Smooth muscle cell (in vitro differentiated cells): ENCODE measurements at regions not wholly inside any gene's neighbourhood (a gene's known extent, or its start where the extent isn't known, plus 50 kb on each side); places are given as distances from the start of the nearest gene placed in this dataset.

Experiments used
- DNase-seq: peaks from one replicate; lab custom pipeline; 2025; ENCODE audit not compliant: unreplicated experiment; lab: John Stamatoyannopoulos, UW
- H2AFZ ChIP-seq: fragments of 200-600 bp; sonication (generic); 2 replicates; pipeline ENCODE4 v1.6.0; 2016; ENCODE audit warnings: antibody characterized with exemption, low read depth, mild to moderate bottlenecking
- H3F3A ChIP-seq: fragments of 200-600 bp; sonication (generic); 2 replicates; pipeline ENCODE4 v1.6.0; 2017; ENCODE audit warnings: antibody characterized with exemption, low read depth
- H3K27ac ChIP-seq: fragments of 200-600 bp; sonication (generic); 2 replicates; pipeline ENCODE4 v1.5.1; 2016; ENCODE audit warnings: low read depth, mild to moderate bottlenecking
- H3K27me3 ChIP-seq: fragments of 200-600 bp; sonication (generic); 2 replicates; pipeline ENCODE4 v1.6.1; 2016; ENCODE audit warnings: low read depth, mild to moderate bottlenecking
- H3K36me3 ChIP-seq: fragments of 200-600 bp; sonication (generic); 2 replicates; pipeline ENCODE4 v1.5.1; 2016; ENCODE audit warnings: low read depth
- H3K4me1 ChIP-seq: fragments of 200-600 bp; sonication (generic); 2 replicates; pipeline ENCODE4 v1.5.1; 2016; ENCODE audit warnings: low read depth
- H3K4me2 ChIP-seq: fragments of 200-600 bp; sonication (generic); 2 replicates; pipeline ENCODE4 v1.6.0; 2016; ENCODE audit warnings: mild to moderate bottlenecking
- H3K4me3 ChIP-seq: fragments of 200-600 bp; sonication (generic); 2 replicates; pipeline ENCODE4 v1.5.1; 2016; ENCODE audit warnings: mild to moderate bottlenecking
- H3K79me2 ChIP-seq: fragments of 200-600 bp; sonication (generic); 2 replicates; pipeline ENCODE4 v1.6.0; 2016; ENCODE audit warnings: low read depth, mild to moderate bottlenecking
- H3K9ac ChIP-seq: fragments of 200-600 bp; sonication (generic); 2 replicates; pipeline ENCODE4 v1.6.0; 2016; ENCODE audit warnings: low read depth
- H3K9me3 ChIP-seq: fragments of 200-600 bp; sonication (generic); replicated peaks from 2 replicates; pipeline ENCODE4 v1.5.1; 2016; ENCODE audit warnings: low read depth
- H4K20me1 ChIP-seq: fragments of 200-600 bp; sonication (generic); 2 replicates; pipeline ENCODE4 v1.6.0; 2016; ENCODE audit warnings: low read depth
- WGBS: methylation state at CpG from one replicate; pipeline ENCODE4 v1.1.7; 2016; ENCODE audit warnings: low lambda C conversion rate; 5-methylcytosine and 5-hydroxymethylcytosine counted together
- TF ChIP-seq, protein P1 (sequence below): fragments of 200-600 bp; sonication (generic); IDR thresholded peaks from 2 replicates; pipeline ENCODE4 v1.5.1; 2017; ENCODE audit warnings: borderline replicate concordance, mild to moderate bottlenecking, antibody characterized with exemption; ENCODE audit not compliant: insufficient read depth, poor library complexity, severe bottlenecking

DNA sequence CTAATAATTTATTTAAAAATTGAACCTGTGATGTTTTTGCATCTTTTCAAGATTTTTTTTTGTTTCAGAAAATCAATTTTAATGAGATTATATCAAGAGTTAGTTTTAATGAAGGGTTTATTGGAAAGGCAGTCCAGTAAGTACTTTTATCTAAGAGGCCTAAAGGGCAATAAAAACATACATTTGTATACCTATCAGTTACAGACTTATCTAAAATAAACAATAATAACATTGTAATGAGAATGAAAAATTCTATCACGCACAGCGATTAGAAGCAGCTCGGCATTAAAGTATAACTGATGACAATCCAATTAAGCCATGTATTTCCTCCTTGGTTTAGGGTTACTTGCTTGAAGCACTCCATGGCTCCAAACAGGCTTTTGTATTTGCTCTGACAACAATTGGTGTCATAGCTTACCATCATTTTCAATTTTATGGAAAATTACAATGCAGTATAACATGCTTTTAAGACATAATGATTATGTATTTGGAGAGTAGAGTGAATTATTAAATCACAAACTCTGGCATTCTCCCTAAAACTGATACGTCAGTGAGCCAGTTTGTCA lies 629.4 kb downstream of the TSN start:
- TF ChIP-seq, protein P1, sequence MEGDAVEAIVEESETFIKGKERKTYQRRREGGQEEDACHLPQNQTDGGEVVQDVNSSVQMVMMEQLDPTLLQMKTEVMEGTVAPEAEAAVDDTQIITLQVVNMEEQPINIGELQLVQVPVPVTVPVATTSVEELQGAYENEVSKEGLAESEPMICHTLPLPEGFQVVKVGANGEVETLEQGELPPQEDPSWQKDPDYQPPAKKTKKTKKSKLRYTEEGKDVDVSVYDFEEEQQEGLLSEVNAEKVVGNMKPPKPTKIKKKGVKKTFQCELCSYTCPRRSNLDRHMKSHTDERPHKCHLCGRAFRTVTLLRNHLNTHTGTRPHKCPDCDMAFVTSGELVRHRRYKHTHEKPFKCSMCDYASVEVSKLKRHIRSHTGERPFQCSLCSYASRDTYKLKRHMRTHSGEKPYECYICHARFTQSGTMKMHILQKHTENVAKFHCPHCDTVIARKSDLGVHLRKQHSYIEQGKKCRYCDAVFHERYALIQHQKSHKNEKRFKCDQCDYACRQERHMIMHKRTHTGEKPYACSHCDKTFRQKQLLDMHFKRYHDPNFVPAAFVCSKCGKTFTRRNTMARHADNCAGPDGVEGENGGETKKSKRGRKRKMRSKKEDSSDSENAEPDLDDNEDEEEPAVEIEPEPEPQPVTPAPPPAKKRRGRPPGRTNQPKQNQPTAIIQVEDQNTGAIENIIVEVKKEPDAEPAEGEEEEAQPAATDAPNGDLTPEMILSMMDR, result no peak
- no peaks in the 10 kb centered on the region for H3F3A ChIP-seq
- no peaks in the 10 kb centered on the region for H4K20me1 ChIP-seq
- H3K27me3 ChIP-seq, result no peaks in the 10 kb centered on the region
- H3K79me2 ChIP-seq, result no peaks in the 10 kb centered on the region
- no peaks in the 10 kb centered on the region for H3K36me3 ChIP-seq
- no peak overlapping the region for H3K9ac ChIP-seq
- no peak overlapping the region for H3K4me3 ChIP-seq
- no peak for DNase-seq
- no peak overlapping the region for H2AFZ ChIP-seq
- H3K27ac ChIP-seq, result no peak overlapping the region
- no peak overlapping the region for H3K4me2 ChIP-seq
- H3K9me3 ChIP-seq, result no peaks in the 10 kb centered on the region
- H3K4me1 ChIP-seq, result no peaks in the 10 kb centered on the region
- 91% methylated on average over 4 of the region's 4 CpGs for WGBS

DNA sequence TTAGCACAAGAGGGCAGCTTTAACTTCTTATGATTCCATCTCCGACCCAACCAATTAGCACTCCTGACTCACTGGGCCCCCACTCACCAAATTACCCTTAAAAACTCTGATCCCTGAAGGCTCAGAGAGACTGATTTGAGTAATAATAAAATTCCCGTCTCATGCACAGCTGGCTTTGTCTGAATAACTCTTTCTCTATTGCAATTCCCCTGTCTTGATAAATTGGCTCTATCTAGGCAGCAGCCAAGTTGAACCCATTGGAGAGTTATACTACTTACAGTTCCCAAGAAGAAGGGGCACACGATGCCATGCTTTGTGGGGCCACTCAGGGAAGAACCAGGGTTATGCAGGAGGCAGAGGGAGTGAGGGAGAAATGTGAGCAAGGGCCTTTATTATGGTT lies 632.8 kb downstream of the TSN start:
- Histone ChIP-seq H3K27me3 (no peaks in the 10 kb centered on the region), H3K4me2 (no peak overlapping the region), H3K9me3 (no peaks in the 10 kb centered on the region), H3K27ac (no peak overlapping the region), H2AFZ (no peak overlapping the region), H3F3A (no peaks in the 10 kb centered on the region), H3K79me2 (no peaks in the 10 kb centered on the region), H3K36me3 (no peaks in the 10 kb centered on the region), H3K4me1 (no peaks in the 10 kb centered on the region), H3K4me3 (no peak overlapping the region), H4K20me1 (no peaks in the 10 kb centered on the region), H3K9ac (no peak overlapping the region)
- WGBS, result 90% methylated on average over 3 of the region's 3 CpGs
- TF ChIP-seq, protein P1, result no peak
- DNase-seq, result no peak

DNA sequence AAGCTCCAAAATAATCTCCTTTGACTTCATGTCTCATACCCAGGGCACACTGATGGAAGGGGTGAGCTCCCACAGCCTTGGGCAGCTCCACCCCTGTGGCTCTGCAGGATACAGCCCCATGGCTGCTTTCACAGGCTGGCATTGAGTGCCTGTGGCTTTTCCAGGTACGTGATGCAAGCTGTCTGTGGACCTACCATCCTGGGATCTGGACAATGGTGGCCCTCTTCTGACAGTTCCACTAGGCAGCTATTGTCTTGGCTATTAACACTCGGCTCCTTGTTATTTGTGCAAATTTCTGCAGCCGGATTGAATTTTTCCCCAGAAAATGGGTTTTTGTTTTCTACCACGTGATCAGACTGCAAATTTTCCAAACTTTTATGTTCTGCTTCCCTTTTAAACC lies 634.2 kb downstream of the TSN start:
- 82% methylated on average over 4 of the region's 4 CpGs for WGBS
- H3K4me1 ChIP-seq, result no peaks in the 10 kb centered on the region
- no peak overlapping the region for H3K27ac ChIP-seq
- DNase-seq, result no peak
- H3K9me3 ChIP-seq, result no peaks in the 10 kb centered on the region
- H3F3A ChIP-seq, result no peaks in the 10 kb centered on the region
- TF ChIP-seq, protein P1, result no peak
- no peak overlapping the region for H3K9ac ChIP-seq
- H2AFZ ChIP-seq, result no peak overlapping the region
- H3K27me3 ChIP-seq, result no peaks in the 10 kb centered on the region
- H4K20me1 ChIP-seq, result no peaks in the 10 kb centered on the region
- no peak overlapping the region for H3K4me3 ChIP-seq
- no peak overlapping the region for H3K4me2 ChIP-seq
- no peaks in the 10 kb centered on the region for H3K79me2 ChIP-seq
- no peaks in the 10 kb centered on the region for H3K36me3 ChIP-seq

DNA sequence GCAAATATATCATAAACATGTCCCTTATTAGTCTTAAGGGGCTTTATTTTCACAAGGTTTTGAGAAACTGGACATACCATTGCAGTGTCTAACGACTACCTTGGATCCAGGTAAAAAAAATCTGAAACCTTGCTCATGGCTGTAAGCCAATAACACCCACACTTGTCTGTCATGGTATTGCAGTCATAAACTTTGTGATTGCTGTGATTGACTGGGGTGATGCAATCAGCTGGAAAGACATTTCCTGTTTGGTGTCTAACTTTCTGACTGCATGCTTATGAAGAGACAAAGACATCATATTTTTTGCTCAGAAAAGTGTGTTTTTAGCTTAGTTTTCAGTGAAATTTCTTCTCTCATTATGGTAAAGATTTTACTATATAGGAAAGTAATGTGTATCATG lies 635.0 kb downstream of the TSN start:
- H3K36me3 ChIP-seq, result no peaks in the 10 kb centered on the region
- no peaks in the 10 kb centered on the region for H3F3A ChIP-seq
- no peaks in the 10 kb centered on the region for H3K9me3 ChIP-seq
- TF ChIP-seq, protein P1, result no peak
- DNase-seq, result no peak
- H3K27me3 ChIP-seq, result no peaks in the 10 kb centered on the region
- H3K4me3 ChIP-seq, result no peak overlapping the region
- no peak overlapping the region for H3K4me2 ChIP-seq
- H3K79me2 ChIP-seq, result no peaks in the 10 kb centered on the region
- no peaks in the 10 kb centered on the region for H3K4me1 ChIP-seq
- no peak overlapping the region for H3K27ac ChIP-seq
- no peak overlapping the region for H2AFZ ChIP-seq
- H4K20me1 ChIP-seq, result no peaks in the 10 kb centered on the region
- no peak overlapping the region for H3K9ac ChIP-seq
- WGBS, result 69% methylated on average over 1 of the region's 1 CpG
